ENCODE measurements at regions not wholly inside any gene's neighbourhood (a gene's known extent, or its start where the extent isn't known, plus 50 kb on each side); places are given as distances from the start of the nearest gene placed in this dataset.

GRCh38 chr3:13688824-13689223, 139.9 kb downstream of the FBLN2 start:
- Mint-ChIP-seq H3K27ac (no peak overlapping the region), H3K36me3 (ENCODE audit: insufficient read depth in 1 of 3, low read depth in 3 of 3) (no peaks in the 10 kb centered on the region), H3K9me3 (no peaks in the 10 kb centered on the region; a peak in 1 of 5 replicates), H3K27me3 (ENCODE audit: low read depth) (peaks cover 10% of the 10 kb centered on the region), H3K4me1 (peaks cover 20 to 26% of the 10 kb centered on the region in 2 experiments), H3K4me3 (no peak overlapping the region)
- no peak overlapping the region for H3K4me2 ChIP-seq (ENCODE audit: insufficient read depth, insufficient read length, low read length)
- H2BK12ac ChIP-seq (ENCODE audit: insufficient read length, low read depth, low read length): no peak overlapping the region
- no peak overlapping the region for H2AK5ac ChIP-seq (ENCODE audit: insufficient read length, low read length)
- H2BK20ac ChIP-seq (ENCODE audit: low read depth, low read length, poor library complexity, severe bottlenecking): no peak overlapping the region
- no peak overlapping the region for H4K5ac ChIP-seq (ENCODE audit: insufficient read length, low read depth, low read length)
- H3K23me2 ChIP-seq (ENCODE audit: insufficient read length, low read depth, low read length, poor library complexity, severe bottlenecking): no peaks in the 10 kb centered on the region
- H3T11ph ChIP-seq (ENCODE audit: low read length): no peak overlapping the region
- H3K23ac ChIP-seq (ENCODE audit: insufficient read length, low read depth, low read length): no peak overlapping the region
- H4K91ac ChIP-seq (ENCODE audit: insufficient read length, low read depth, low read length): no peak overlapping the region
- no peaks in the 10 kb centered on the region for H3K79me1 ChIP-seq (ENCODE audit: insufficient read depth, low read depth, low read length, poor library complexity, severe bottlenecking)
- H2BK15ac ChIP-seq (ENCODE audit: low read depth, low read length): no peak overlapping the region
- no peak overlapping the region for H2BK5ac ChIP-seq (ENCODE audit: insufficient read length, low read length)
- H2AFZ ChIP-seq (ENCODE audit: low read length): no peak overlapping the region
- H3K18ac ChIP-seq (ENCODE audit: insufficient read length, low read depth, low read length): no peak overlapping the region
- no CpG with 5 or more reads among the region's 7 CpGs for WGBS (ENCODE audit: extremely low coverage, insufficient read length, low lambda C conversion rate)
- no peak for DNase-seq
- no peak overlapping the region for H4K8ac ChIP-seq (replicated peaks; ENCODE audit: insufficient read length, low read depth, low read length)
- H3K4me1 ChIP-seq (ENCODE audit: insufficient read depth, low read length): no peaks in the 10 kb centered on the region
- H3K27ac ChIP-seq (ENCODE audit: insufficient read length, low read depth, low read length): no peak overlapping the region
- H3K9ac ChIP-seq (ENCODE audit: extremely low read depth, insufficient read length, low read length): no peak overlapping the region
- no peaks in the 10 kb centered on the region for H3K9me3 ChIP-seq (ENCODE audit: control insufficient read depth, low read depth, low read length)
- H2BK120ac ChIP-seq (ENCODE audit: low read depth, low read length, poor library complexity, severe bottlenecking): no peak overlapping the region
- no peak overlapping the region for H3K4ac ChIP-seq (ENCODE audit: low read depth, low read length)
- no peak overlapping the region for H3K56ac ChIP-seq (ENCODE audit: insufficient read length, low read depth, low read length)
- H3K14ac ChIP-seq (ENCODE audit: insufficient read depth, low read length): no peak overlapping the region; the same call in 1 of the 2 replicates
- H3K79me2 ChIP-seq (ENCODE audit: insufficient read depth, low read length): no peaks in the 10 kb centered on the region
- H3K27me3 ChIP-seq (ENCODE audit: insufficient read depth, low read length): no peaks in the 10 kb centered on the region
- TF ChIP-seq, protein P1, sequence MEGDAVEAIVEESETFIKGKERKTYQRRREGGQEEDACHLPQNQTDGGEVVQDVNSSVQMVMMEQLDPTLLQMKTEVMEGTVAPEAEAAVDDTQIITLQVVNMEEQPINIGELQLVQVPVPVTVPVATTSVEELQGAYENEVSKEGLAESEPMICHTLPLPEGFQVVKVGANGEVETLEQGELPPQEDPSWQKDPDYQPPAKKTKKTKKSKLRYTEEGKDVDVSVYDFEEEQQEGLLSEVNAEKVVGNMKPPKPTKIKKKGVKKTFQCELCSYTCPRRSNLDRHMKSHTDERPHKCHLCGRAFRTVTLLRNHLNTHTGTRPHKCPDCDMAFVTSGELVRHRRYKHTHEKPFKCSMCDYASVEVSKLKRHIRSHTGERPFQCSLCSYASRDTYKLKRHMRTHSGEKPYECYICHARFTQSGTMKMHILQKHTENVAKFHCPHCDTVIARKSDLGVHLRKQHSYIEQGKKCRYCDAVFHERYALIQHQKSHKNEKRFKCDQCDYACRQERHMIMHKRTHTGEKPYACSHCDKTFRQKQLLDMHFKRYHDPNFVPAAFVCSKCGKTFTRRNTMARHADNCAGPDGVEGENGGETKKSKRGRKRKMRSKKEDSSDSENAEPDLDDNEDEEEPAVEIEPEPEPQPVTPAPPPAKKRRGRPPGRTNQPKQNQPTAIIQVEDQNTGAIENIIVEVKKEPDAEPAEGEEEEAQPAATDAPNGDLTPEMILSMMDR (conservative IDR thresholded peaks at IDR 0.05): no peak
- H4K20me1 ChIP-seq (ENCODE audit: control insufficient read depth, insufficient read depth, insufficient read length): no peaks in the 10 kb centered on the region

Data from H9 (cell line).